KG1 (cell line): ENCODE measurements at regions not wholly inside any gene's neighbourhood (a gene's known extent, or its start where the extent isn't known, plus 50 kb on each side); places are given as distances from the start of the nearest gene placed in this dataset.
"Not testable (repeated sequence)": the region's sequence is repeated elsewhere in the genome, so short reads cannot be mapped to it uniquely, and the experiment has no call there.

Source experiments
- DNase-seq: peaks from one replicate; lab custom pipeline; 2025; lab: John Stamatoyannopoulos, UW

DNA sequence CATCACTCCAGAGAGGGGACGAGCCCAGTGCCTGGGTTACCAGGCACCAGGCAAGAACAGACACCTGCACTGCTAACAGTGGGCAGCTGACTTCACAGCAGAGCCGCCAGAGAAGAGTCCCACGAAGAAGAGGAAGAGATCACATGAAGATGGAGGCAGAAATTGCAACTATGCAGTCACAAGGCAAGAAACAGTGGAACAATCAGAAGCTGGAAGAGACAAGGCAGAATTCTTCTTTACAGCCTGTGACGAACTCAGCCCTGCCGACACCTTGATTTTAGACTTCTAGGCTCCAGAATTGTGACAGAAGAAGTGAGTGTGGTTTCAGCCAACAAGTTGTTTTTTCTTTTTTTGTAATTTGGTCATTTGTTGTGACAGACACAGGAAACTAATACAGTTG lies 59.2 kb downstream of the IL12A start:
- no peak for DNase-seq

DNA sequence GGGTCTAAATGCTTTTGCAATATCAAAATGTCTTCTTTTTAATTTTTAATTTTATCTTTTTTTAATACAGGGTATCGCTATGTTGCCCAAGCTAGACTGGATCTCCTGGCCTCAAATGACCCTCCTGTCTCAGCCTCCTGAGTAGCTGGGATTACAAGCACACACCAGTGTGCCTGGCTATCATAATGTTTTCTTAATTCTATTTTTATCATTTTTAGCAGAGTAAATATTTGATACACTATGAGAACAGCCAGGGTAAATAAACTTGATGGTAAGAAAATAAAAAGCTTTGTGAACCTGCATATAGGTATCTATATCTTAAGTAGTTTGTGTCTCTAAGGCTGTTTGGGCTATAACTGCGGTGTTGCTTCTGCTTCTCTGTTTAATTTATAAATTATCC lies 60.4 kb downstream of the IL12A start:
- DNase-seq = no peak

DNA sequence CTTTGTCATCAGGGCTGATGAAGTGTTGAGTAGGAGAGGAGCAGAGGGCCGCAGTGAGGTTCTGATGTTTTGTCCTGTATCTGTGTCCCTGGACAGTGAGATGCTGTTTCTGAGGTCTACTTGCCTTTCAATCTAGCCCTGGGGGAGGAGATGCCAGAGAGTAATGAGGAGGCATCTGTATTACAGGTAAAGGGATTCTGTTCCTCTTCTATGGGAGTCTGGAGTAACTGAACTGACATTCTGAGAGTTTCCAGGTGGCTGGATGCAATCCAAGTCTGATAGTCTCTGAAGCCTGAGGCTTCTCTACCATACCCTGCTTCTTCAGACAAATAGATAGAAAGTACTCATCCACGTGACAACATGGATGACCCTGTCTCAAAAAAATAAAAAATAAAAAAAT lies 60.9 kb downstream of the IL12A start:
- DNase-seq = no peak

DNA sequence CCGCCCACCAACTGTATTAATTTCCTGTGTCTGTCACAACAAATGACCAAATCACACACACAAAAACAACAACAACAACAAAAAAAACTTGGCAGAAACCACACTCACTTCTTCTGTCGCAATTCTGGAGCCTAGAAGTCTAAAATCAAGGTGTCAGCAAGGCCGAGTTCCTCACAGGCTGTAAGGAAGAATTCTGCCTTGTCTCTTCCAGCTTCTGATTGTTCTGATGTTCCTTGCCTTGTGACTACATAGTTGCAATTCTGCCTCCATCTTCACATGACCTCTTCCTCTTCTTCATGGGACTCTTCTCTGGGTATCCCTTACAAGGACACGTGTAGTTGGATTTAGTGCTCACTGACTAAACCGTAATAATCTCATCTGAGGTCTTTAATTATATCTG lies 61.4 kb downstream of the IL12A start:
- DNase-seq = no peak

DNA sequence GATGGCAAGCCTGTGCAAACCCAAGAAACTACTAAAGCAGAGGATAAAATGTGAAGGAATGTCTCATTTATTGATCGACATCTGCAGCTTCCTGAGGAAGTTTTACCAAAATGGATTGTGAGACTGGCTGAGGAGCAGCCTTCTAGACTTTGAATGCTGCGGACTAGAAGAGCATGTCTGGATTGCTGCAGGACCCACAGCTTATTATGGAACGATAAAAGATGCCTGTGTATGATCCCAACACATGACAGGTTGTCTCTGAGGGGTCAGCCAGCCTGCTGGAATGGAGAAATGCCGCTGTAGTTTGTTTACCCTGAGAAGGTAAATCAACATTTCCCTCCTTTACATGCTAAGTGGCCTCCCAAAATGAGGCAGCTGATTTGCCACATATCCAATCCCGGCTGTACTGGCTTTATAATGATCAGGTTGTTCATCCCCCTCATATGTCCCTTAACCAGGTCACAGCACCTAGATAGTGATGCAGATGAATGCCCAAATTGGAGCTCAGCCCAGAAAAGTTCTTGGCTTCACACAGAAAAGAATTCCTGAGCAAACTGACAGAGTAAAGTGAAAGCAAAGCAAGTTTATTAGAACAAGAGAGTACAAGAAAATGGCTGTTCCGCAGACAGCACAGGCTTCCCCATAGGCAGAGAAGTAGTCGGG lies 63.9 kb downstream of the IL12A start:
- no peak for DNase-seq

DNA sequence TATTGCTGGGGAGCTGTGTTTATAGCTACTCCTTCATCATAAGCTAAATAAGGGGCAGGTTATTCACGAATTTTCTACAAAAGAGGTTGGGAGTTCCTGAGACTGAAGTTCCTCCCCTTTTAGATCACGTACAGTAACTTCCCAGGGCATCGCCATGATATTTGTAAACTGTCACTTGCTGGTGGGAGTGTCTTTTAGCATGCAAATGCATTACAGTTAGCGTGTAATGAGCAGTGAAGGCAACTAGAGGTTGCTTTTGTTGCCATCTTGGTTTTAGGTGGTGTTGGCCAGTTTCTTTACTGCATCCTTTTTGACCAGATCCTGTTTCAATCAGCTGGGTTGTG lies 64.4 kb downstream of the IL12A start:
- DNase-seq = no peak

DNA sequence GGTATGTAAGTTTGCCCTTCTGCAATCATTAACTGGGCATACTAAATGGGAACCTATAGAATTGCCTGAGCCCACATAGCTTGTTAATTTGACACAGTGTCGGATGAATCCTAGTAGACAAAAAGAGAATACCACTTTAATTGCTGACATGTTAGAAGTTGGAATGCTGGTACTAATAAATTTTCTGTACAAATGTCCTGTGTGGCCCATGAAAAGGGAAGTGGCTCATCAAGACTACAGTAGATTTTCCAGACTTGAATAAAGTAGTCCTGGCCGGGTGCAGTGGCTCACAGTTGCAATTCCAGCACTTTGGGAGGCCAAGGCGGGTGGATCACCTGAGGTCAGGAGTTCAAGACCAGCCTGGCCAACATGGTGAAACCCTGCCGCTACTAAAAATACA lies 66.2 kb downstream of the IL12A start:
- not testable (repeated sequence) for DNase-seq

DNA sequence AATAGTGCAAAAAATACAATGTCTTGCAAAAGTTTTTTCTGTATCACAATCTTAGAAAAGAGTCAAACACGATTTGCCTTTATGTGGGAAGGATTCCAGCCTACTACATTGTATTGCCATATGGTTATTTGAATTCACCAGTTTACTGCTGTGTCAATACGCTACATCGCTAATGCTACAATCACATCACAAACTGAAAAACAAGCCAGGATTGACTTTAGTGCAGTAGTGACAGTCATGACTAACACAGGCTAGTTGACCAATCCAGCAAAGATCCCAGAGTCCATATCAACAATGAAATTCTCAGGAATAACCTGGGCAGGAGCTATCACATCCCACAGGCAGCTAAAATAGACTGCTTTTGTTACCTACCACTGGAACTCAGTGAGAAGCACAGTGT lies 67.0 kb downstream of the IL12A start:
- DNase-seq = no peak

DNA sequence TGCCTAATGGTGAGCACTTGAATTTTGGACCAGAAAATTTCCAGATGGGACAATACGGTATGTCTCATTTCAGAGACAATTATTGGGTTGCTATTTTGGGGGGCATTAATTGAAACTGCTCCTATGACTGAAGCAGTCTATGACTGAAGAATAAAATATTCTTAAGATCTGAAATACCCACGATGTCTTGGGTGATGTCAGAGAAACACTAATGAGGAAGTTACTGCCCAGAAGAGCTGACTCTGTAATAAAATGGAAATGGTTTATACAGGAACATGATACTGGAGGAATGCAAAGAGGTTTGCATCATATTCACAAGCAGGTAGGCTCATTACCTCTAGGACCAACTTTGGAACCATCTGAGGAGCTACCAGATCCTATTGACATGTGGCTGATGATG lies 68.7 kb downstream of the IL12A start:
- no peak for DNase-seq

DNA sequence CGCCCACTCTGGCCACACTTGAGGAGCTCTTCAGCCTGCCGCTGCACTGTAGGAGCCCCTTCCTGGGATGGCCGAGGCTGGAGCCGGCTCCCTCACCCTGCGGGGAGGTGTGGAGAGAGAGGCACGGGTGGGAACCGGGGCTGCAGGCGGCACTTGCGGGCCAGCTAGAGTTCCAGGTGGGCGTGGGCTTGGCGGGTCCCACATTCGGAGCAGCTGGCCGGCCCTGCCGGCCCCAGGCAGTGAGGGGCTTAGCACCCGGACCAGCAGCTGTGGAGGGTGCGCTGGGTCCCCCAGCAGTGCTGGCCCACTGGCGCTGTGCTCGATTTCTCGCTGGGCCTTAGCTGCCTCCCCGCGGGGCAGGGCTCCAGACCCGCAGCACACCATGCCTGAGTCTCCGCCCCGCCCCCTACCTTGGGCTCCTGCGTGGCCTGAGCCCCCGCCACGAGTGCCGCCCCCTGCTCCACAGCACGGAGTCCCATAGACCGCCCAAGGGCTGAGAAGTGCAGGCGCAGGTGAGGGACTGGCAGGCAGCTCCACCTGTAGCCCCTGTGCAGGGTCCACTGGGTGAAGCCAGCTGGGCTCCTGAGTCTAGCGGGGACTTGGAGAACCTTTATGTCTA lies 71.9 kb downstream of the IL12A start:
- no peak for DNase-seq

DNA sequence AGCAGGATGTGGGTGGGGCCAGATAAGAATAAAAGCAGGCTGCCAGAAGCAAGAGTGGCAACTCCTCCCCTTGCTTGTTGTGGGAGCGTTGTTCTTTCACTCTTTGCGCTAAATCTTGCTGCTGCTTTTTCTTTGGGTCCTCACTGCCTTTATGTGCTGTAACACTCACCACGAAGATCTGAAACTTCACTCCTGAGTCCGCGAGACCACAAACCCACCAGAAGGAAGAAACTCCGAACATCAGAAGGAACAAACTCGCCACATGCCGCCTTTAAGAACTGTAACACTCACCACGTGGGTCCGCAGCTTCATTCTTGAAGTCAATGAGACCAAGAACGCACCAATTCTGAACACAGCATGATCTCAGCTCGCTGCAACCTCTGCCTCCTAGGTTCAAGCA lies 72.9 kb downstream of the IL12A start:
- DNase-seq = no peak

DNA sequence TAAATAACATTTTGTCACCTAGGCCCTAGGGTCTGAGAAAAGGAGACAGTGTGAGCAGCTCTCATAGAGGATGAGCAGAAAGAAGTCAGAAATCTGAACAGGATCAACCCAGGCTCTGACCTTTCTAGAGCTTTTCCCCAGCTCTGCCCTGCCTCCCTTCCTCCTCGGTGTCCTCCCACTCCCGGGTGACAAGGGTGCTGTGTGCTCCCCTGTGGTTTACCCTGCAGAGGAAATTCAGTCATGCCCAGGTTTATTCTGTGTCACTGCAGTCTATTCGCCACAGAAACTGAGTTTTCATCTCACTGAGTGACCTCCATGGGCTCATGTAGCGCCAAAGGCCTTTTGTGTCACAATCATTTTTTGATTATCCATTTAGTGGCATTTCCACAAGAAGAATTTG lies 76.6 kb downstream of the IL12A start:
- no peak for DNase-seq

DNA sequence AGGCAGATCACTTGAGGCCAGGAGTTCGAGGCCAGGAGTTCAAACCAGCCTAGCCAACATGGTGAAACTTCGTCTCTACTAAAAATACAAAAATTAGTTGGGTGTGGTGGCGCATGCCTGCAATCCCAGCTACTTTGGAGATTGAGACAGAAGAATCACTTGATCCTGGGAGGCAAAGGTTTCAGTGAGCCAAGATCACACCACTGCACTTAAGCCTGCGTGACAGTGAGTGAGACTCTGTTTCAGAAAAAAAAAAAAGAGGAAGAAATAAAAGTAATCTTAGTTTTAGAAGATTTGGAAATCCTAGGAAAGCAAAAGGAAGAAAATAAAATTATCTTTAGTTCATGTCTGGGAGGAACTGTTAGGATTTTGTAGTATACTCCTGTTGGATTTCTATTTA lies 77.2 kb downstream of the IL12A start:
- DNase-seq = no peak

DNA sequence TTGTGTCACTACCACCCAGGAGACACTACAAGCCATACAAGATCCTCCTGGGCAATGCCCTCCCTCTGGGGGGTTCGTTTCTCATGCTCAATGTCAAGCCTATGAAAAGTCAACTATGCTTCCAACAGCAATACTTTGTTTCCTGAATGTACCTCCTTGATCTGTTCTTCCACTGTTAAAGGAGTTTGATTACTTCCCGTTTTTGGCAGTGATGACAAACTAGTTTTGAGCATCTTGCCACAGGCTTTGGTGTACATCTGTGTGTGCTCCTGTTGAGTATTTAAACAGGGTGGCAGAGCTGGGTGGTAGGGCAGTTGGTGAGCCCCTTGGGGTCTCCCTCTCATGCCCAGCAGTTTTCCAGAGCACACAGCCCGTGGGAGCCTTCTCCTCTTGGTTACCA lies 81.4 kb downstream of the IL12A start:
- DNase-seq = no peak

DNA sequence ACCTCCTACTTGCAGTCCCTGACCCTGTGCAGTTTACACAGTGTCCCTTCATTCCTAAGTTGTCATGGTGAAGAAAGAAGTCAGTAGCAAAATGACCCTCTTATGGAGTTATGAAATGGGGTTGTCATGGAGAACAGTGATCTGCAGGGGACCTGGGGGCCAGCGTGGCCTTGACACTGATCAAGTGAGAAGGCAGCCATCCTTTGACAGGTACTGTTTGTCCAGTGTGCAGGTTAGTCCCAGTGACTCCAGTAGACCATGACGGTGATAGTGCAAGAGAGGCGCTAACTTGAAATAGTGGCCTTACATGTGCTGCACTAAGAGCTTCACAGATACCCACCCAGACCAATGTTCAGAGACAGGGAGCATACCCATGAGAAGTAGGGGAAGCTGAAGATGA lies 87.9 kb downstream of the IL12A start:
- DNase-seq = no peak

DNA sequence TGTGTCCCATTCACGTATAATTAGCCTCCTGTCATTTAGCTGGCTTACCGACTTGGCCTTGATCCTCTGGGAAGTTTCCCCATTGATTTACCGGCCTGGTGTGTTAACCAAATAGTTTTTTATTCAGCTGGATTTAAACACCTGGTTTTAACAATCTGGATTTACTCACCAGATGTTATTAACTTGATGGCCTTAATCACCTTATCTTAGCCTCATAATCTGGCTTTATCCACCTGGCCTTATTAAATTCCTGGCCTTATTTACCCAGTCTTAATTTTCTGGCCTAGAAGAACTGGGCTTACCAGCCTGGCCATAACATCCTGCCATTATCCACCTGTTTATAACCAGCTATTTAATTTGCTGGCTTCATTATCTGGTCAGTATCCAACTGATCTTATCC lies 89.9 kb downstream of the IL12A start:
- DNase-seq = no peak

DNA sequence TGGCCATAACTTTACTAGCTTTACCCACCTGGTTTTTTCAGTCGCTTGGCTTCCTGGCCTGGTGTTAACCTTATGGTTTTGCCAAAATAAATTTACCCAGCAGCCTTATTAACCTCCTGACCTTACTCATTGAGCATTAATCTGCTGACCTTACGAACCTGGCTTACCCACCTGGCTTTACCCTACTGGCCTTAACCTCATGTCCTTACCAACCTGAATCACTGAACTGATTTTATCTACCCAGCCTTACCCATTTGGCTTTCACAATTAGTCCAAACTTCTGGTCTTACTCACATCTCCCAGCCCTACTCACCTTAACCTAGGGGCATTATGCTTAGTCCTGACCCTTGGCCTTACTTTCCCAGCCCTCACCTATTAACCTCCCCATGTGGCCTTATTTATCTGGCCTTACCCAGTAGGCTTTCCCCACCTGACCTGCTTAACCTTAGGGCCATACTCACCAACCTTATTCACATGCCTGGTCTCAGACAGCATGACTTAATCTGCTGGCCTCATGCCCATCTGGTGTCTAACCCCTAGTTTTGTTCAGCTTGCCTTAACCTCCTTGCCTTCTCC lies 93.4 kb downstream of the IL12A start:
- no peak for DNase-seq

DNA sequence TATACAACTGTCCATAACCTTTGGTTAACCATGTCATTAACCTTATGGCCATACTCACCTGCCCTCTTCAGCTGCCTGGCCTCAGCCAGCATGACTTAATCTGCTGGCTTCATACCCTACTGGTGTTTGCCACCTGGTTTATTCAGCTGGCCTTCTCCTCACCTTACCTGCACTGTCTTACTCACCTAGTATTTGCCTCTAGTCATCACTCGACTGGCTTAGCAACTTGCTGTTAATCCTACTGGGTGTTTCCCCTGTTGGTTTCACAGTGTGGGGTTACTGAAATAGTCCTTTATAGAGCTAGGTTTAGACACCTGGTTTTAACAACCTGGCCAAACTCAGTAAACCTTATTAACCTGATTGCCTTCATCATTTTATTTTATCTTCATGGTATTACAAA lies 96.4 kb downstream of the IL12A start:
- no peak for DNase-seq

DNA sequence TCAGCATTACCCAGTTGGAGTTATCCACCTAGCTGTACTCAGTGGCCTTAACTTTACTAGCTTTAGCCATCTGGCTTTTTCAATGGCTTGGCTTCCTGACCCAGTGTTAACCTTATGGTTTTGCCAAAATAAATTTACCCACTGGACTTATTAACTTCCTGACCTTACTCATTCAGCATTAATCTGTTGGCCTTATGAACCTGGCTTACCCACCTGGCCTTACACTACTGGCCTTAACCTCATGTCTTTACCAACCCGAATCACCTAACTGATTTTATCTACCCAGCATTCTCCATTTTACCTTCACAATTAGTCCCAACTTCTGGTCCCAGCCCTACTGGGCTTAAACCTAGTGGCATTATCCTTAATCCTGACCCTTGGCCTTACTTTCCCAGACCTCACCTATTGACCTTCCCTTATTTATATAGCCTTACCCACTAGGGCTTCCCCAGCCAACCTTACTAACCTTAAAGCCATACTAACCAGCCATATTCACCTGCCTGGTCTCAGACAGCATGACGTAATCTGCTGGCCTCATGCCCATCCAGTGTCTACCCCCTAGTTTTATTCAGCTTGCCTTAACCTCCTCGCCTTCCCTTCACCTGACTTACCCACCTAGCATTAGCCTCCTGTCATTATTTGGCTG lies 100.0 kb downstream of the IL12A start:
- no peak for DNase-seq

DNA sequence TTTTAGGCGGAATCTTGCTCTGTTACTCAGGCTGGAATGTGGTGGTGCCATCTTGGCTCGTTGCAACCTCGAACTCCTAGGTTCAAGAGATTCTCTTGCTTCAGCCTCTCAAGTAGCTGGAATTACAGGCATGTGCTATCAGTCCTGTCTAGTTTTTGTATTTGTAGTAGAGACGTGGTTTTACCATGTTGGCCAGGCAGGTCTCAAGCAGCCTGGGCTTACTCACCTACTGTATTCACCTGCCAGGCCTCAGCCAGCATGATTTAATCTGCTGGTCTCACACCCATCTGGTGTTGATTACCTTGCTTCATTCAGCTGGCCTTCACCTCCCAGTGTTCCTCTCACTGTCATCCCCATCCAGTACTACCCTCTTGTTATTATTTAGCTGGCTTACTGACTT lies 102.0 kb downstream of the IL12A start:
- DNase-seq = no peak

DNA sequence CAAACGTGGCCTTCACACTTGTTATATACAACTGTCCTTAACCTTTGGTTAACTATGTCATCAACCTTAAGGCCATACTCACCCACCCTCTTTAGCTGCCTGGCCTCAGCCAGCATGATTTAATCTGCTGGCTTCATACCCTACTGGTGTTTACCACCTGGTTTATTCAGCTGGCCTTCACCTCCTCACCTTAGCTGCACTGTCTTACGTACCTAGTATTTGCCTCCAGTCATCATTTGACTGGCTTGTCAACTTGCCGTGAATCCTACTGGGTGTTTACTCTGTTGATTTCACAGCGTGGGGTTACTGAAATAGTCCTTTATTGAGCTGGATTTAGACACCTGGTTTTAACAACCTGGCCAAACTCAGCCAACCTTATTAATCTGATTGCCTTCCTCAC lies 102.8 kb downstream of the IL12A start:
- no peak for DNase-seq

DNA sequence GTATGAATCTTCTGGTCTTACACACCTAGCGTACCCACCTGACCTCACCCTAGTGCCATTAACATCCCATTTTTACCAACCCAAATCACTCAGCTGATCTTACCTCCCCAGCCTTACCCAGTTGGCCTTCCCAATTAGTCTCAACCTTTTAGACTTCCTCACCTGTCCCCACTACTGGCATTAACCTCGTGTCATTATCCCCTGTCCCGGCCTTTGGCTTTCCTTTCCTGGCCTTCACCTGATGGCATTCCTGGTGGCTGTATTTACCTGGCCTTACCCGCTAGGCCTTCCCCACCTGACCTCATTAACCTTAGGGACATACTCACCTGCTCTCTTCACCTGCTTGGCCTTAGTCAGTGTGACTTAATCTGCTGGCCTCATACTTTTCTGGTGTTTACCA lies 104.1 kb downstream of the IL12A start:
- DNase-seq = no peak

DNA sequence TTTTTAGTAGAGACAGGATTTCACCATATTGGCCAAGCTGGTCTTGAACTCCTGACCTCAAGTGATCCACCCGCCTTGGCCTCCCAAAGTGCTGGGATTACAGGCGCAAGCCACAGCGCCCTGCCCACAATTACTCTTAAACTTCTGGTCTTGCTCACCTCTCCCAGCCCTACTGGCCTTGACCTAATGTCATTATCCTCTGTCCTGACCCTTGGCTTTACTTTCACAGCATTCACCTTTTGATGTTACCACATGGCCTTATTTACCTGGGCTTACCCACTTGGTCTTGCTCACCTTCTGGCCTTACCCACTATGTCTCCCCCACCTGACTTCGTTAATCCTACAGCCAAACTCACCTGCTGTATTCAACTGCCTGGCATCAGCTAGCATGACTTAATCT lies 105.9 kb downstream of the IL12A start:
- no peak for DNase-seq

DNA sequence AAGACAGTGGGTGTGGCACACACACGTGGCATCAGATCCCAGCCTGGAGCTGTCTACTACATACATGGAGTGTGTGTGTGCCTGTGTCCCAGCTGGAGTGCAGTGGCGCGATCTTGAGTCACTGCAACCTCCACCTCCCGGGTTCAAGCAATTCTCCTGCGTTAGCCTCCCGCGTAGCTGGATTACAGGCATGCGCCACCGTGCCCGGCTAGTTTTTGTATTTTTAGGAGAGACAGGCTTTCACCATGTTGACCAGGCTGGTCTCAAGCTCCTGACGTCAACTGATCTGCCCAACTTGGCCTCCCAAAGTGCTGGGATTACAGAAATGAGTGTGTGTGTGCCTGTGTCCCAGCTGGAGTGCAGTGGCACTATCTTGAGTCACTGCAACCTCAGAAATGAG lies 108.8 kb downstream of the IL12A start:
- no peak for DNase-seq
